ENCODE measurements at regions not wholly inside any gene's neighbourhood (a gene's known extent, or its start where the extent isn't known, plus 50 kb on each side); places are given as distances from the start of the nearest gene placed in this dataset.
A peak's percentile ranks its signal among the peaks of the same experiment; 100 is the strongest.

DNA sequence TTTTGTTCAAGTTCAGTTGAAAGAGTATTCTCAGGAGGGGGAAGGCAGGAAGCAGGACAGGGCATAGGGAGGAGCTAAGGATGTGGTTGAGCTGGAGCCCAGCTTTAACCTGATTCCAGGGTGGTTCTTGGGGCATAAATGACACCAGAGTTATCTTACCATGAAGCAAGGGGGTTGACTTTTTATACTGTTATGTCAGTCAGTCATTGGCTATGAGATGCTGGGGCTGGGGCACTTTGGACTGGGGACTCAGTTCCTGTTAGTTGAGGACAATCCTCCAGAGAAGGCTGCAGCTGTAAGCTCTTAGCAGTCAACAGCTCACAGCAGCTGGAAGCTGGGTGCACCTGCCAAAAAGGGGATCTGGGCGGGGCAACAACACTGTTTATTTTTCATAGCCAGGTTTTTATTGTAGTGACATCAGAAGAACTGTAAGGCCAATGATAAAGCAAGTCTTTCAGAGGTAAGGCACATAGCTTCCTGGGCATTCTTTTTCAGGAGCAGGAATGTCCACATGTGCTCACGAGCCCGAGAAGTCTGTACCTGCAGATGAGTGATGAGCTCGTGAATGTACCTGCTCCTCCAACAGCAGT is 78.5 kb downstream of the MID1IP1 start:
- H3K9me2 ChIP-seq (ENCODE audit: insufficient read depth) = no peaks in the 10 kb centered on the region
- H3F3A ChIP-seq (ENCODE audit: insufficient read depth) = peaks cover 13% of the 10 kb centered on the region
- H4K20me1 ChIP-seq (ENCODE audit: insufficient read depth) = no peaks in the 10 kb centered on the region
- H3K36me3 ChIP-seq (ENCODE audit: low read depth) = no peaks in the 10 kb centered on the region
- DNase-seq = no peak
- H3K4me1 ChIP-seq (ENCODE audit: insufficient read depth) = peaks cover 10% of the 10 kb centered on the region
- no peak overlapping the region for H3K4me3 ChIP-seq
- H3K9me3 ChIP-seq (ENCODE audit: low read depth) = no peaks in the 10 kb centered on the region
- in situ Hi-C loops (cut with MboI) = no loop called here
- H3K4me2 ChIP-seq (ENCODE audit: unreplicated experiment) = no peak overlapping the region
- TF ChIP-seq EZH2 (IDR thresholded peaks at IDR 0.05; ENCODE audit: insufficient read depth, poor library complexity, severe bottlenecking) (no peak), EZH2phosphoT487 (IDR thresholded peaks at IDR 0.05; ENCODE audit: insufficient read depth, low read depth) (no peak)
- no peaks in the 10 kb centered on the region for H3K27me3 ChIP-seq (replicated peaks; ENCODE audit: insufficient read depth)
- H3K27ac ChIP-seq = no peak overlapping the region
- H3K9ac ChIP-seq = no peak overlapping the region
- no peaks in the 10 kb centered on the region for H3K79me2 ChIP-seq (ENCODE audit: insufficient read depth)
- no peak overlapping the region for H2AFZ ChIP-seq
- 59 to 93% methylated on average over 3 to 4 of the region's 4 CpGs for WGBS, 2 experiments (ENCODE audit: low coverage in 1 of 2, low lambda C conversion rate in 2 of 2, missing lambda C conversion rate in 2 of 2)

GRCh38 chrX:38880296-38880854 is 79.1 kb downstream of the MID1IP1 start:
- Histone ChIP-seq H3K9me3 (ENCODE audit: low read depth) (no peaks in the 10 kb centered on the region), H3F3A (ENCODE audit: insufficient read depth) (peaks cover 13% of the 10 kb centered on the region), H3K9me2 (ENCODE audit: insufficient read depth) (no peaks in the 10 kb centered on the region), H4K20me1 (ENCODE audit: insufficient read depth) (no peaks in the 10 kb centered on the region), H3K36me3 (ENCODE audit: low read depth) (no peaks in the 10 kb centered on the region), H3K27me3 (replicated peaks; ENCODE audit: insufficient read depth) (no peaks in the 10 kb centered on the region), H3K79me2 (ENCODE audit: insufficient read depth) (no peaks in the 10 kb centered on the region), H3K4me3 (no peak overlapping the region), H3K4me2 (ENCODE audit: unreplicated experiment) (no peak overlapping the region), H2AFZ (no peak overlapping the region), H3K4me1 (ENCODE audit: insufficient read depth) (peaks cover 10% of the 10 kb centered on the region), H3K9ac (no peak overlapping the region), H3K27ac (no peak overlapping the region)
- no peak for TF ChIP-seq EZH2 (IDR thresholded peaks at IDR 0.05; ENCODE audit: insufficient read depth, poor library complexity, severe bottlenecking)
- WGBS, 2 experiments (ENCODE audit: low coverage in 1 of 2, low lambda C conversion rate in 2 of 2, missing lambda C conversion rate in 2 of 2) = 56 to 58% methylated on average over 3 of the region's 3 CpGs
- peak; percentile 35 for DNase-seq
- in situ Hi-C loops (cut with MboI) = no loop called here

DNA sequence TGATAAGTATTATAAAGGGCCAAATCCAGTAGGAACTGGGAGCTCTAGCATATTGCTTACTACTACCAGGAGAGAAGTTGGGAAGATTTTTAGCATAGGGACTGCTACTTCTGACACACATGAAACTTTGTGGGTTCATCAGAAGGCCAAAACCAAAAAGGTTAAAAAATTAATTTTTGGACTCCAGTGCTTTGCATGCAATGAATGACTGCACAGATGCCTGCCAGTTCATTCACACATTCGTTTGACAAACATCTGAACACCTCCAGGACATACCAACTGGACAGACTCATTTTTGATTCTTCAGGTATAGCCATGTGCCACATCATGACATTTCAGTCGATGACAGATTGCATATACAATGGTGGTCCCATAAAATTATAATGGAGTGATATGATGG is 79.8 kb downstream of the MID1IP1 start:
- Histone ChIP-seq H2AFZ (no peak overlapping the region), H3F3A (ENCODE audit: insufficient read depth) (peaks cover 13% of the 10 kb centered on the region), H3K4me3 (no peak overlapping the region), H3K9me2 (ENCODE audit: insufficient read depth) (no peaks in the 10 kb centered on the region), H4K20me1 (ENCODE audit: insufficient read depth) (no peaks in the 10 kb centered on the region), H3K9me3 (ENCODE audit: low read depth) (no peaks in the 10 kb centered on the region), H3K36me3 (ENCODE audit: low read depth) (no peaks in the 10 kb centered on the region), H3K4me1 (ENCODE audit: insufficient read depth) (peaks cover 10% of the 10 kb centered on the region), H3K4me2 (ENCODE audit: unreplicated experiment) (no peak overlapping the region), H3K9ac (no peak overlapping the region), H3K27me3 (replicated peaks; ENCODE audit: insufficient read depth) (no peaks in the 10 kb centered on the region), H3K27ac (no peak overlapping the region), H3K79me2 (ENCODE audit: insufficient read depth) (no peaks in the 10 kb centered on the region)
- DNase-seq = no peak
- WGBS, 2 experiments (ENCODE audit: low coverage in 1 of 2, low lambda C conversion rate in 2 of 2, missing lambda C conversion rate in 2 of 2) = 56 to 64% methylated on average over 2 of the region's 2 CpGs
- TF ChIP-seq EZH2phosphoT487 (IDR thresholded peaks at IDR 0.05; ENCODE audit: insufficient read depth, low read depth) (no peak), EZH2 (IDR thresholded peaks at IDR 0.05; ENCODE audit: insufficient read depth, poor library complexity, severe bottlenecking) (no peak)
- in situ Hi-C loops (cut with MboI) = no loop called here

GRCh38 chrX:38881727-38882126 is 80.5 kb downstream of the MID1IP1 start:
- no peaks in the 10 kb centered on the region for H3K79me2 ChIP-seq (ENCODE audit: insufficient read depth)
- DNase-seq = no peak
- TF ChIP-seq EZH2 (IDR thresholded peaks at IDR 0.05; ENCODE audit: insufficient read depth, poor library complexity, severe bottlenecking) (no peak), EZH2phosphoT487 (IDR thresholded peaks at IDR 0.05; ENCODE audit: insufficient read depth, low read depth) (no peak)
- no peak overlapping the region for H3K4me2 ChIP-seq (ENCODE audit: unreplicated experiment)
- no peak overlapping the region for H3K4me3 ChIP-seq
- no peak overlapping the region for H3K9ac ChIP-seq
- H3K27me3 ChIP-seq (replicated peaks; ENCODE audit: insufficient read depth) = no peaks in the 10 kb centered on the region
- WGBS, 2 experiments (ENCODE audit: low coverage in 1 of 2, low lambda C conversion rate in 2 of 2, missing lambda C conversion rate in 2 of 2) = 80 to 81% methylated on average over 4 of the region's 4 CpGs
- peaks cover 10% of the 10 kb centered on the region for H3K4me1 ChIP-seq (ENCODE audit: insufficient read depth)
- H2AFZ ChIP-seq = no peak overlapping the region
- H3K27ac ChIP-seq = no peak overlapping the region
- no peaks in the 10 kb centered on the region for H3K9me2 ChIP-seq (ENCODE audit: insufficient read depth)
- H3K9me3 ChIP-seq (ENCODE audit: low read depth) = no peaks in the 10 kb centered on the region
- in situ Hi-C loops (cut with MboI) = no loop called here
- no peaks in the 10 kb centered on the region for H3K36me3 ChIP-seq (ENCODE audit: low read depth)
- H3F3A ChIP-seq (ENCODE audit: insufficient read depth) = peaks cover 13% of the 10 kb centered on the region
- H4K20me1 ChIP-seq (ENCODE audit: insufficient read depth) = no peaks in the 10 kb centered on the region
